Mesenchymal stem cell (in vitro differentiated cells and primary cell): ENCODE measurements at regions not wholly inside any gene's neighbourhood (a gene's known extent, or its start where the extent isn't known, plus 50 kb on each side); places are given as distances from the start of the nearest gene placed in this dataset.

Source experiments
- DNase-seq: peaks from one replicate; pipeline ENCODE4 v3.0.0-alpha.2; 2013
- H2AFZ ChIP-seq: one replicate; pipeline ENCODE4 v1.6.1; 2013; ENCODE audit warnings: low read depth, mild to moderate bottlenecking, control low read depth, inconsistent platforms, low read length, moderate library complexity
- H2AK5ac ChIP-seq: 2 replicates; pipeline ENCODE4 v1.6.1; 2013; ENCODE audit warnings: low read length, moderate library complexity, mild to moderate bottlenecking, inconsistent platforms; ENCODE audit not compliant: severe bottlenecking
- H2BK120ac ChIP-seq: one replicate; pipeline ENCODE4 v1.6.1; 2013; ENCODE audit warnings: low read depth, mild to moderate bottlenecking, inconsistent platforms, low read length, moderate library complexity
- H2BK12ac ChIP-seq, 2 experiments: one replicate each; pipeline ENCODE4 v1.6.1; 2013; ENCODE audit warnings: inconsistent platforms in 2 of 2, low read length in 2 of 2, mild to moderate bottlenecking in 2 of 2, moderate library complexity in 2 of 2, control low read depth in 1 of 2
- H2BK15ac ChIP-seq: one replicate; pipeline ENCODE4 v1.6.1; 2013; ENCODE audit warnings: mild to moderate bottlenecking, low read depth, inconsistent platforms; ENCODE audit not compliant: poor library complexity, severe bottlenecking
- H2BK5ac ChIP-seq: 2 replicates; pipeline ENCODE4 v1.6.1; 2013; ENCODE audit warnings: low read depth, mild to moderate bottlenecking, low read length, control low read depth, inconsistent platforms; ENCODE audit not compliant: poor library complexity, severe bottlenecking
- H3K14ac ChIP-seq, 2 experiments: one replicate each; pipeline ENCODE4 v1.6.1; 2013; ENCODE audit warnings: inconsistent platforms in 2 of 2, low read length in 2 of 2, control low read depth in 1 of 2, mild to moderate bottlenecking in 1 of 2, moderate library complexity in 1 of 2
- H3K18ac ChIP-seq, 2 experiments: one replicate each; pipeline ENCODE4 v1.6.1; 2013; ENCODE audit warnings: inconsistent platforms in 2 of 2, low read length in 2 of 2, control low read depth in 1 of 2, low read depth in 1 of 2, mild to moderate bottlenecking in 1 of 2
- H3K23ac ChIP-seq, 2 experiments: one replicate each; pipeline ENCODE4 v1.6.1; 2013; ENCODE audit warnings: inconsistent platforms in 2 of 2, low read length in 2 of 2, mild to moderate bottlenecking in 2 of 2, moderate library complexity in 2 of 2, control low read depth in 1 of 2
- H3K27ac ChIP-seq: 2 replicates; pipeline ENCODE4 v1.5.1; 2013; ENCODE audit warnings: mild to moderate bottlenecking, moderate library complexity, low read length, control low read depth, inconsistent platforms; ENCODE audit not compliant: poor library complexity, severe bottlenecking
- H3K27me3 ChIP-seq, 2 experiments: 2 replicates each; pipeline versions ENCODE4 v1.6.1 to v1.7.0; 2013; ENCODE audit warnings: low read length in 2 of 2, mild to moderate bottlenecking in 2 of 2, moderate library complexity in 2 of 2, control low read depth in 1 of 2, inconsistent platforms in 1 of 2; ENCODE audit not compliant: control insufficient read depth in 1 of 2, insufficient read depth in 1 of 2
- H3K36me3 ChIP-seq, 2 experiments: 2 replicates each; pipeline versions ENCODE4 v1.6.1 to v1.7.0; 2013; ENCODE audit warnings: low read length in 2 of 2, control low read depth in 1 of 2, inconsistent platforms in 1 of 2, low read depth in 1 of 2, mild to moderate bottlenecking in 1 of 2; ENCODE audit not compliant: insufficient read depth in 2 of 2, control insufficient read depth in 1 of 2
- H3K4ac ChIP-seq, 2 experiments: one replicate each; pipeline ENCODE4 v1.6.1; 2013; ENCODE audit warnings: inconsistent platforms in 2 of 2, low read length in 2 of 2, mild to moderate bottlenecking in 2 of 2, moderate library complexity in 2 of 2, control low read depth in 1 of 2, low read depth in 1 of 2
- H3K4me1 ChIP-seq: 2 replicates; pipeline ENCODE4 v1.6.1; 2013; ENCODE audit warnings: low read depth, low read length, control low read depth; ENCODE audit not compliant: control insufficient read depth, insufficient read depth
- H3K4me2 ChIP-seq: 2 replicates; pipeline ENCODE4 v1.6.1; 2013; ENCODE audit warnings: low read length, mild to moderate bottlenecking, inconsistent platforms; ENCODE audit not compliant: poor library complexity, severe bottlenecking
- H3K4me3 ChIP-seq, 2 experiments: 2 replicates each; pipeline versions ENCODE4 v1.5.1 to v1.7.0; 2013; ENCODE audit warnings: low read length in 2 of 2, mild to moderate bottlenecking in 2 of 2, control low read depth in 1 of 2, low read depth in 1 of 2; ENCODE audit not compliant: insufficient read depth in 1 of 2
- H3K79me1 ChIP-seq: replicated peaks from 2 replicates; pipeline ENCODE4 v1.6.1; 2013; ENCODE audit warnings: mild to moderate bottlenecking, control low read depth, low read length, inconsistent platforms; ENCODE audit not compliant: poor library complexity, severe bottlenecking
- H3K9ac ChIP-seq: 2 replicates; pipeline ENCODE4 v1.7.0; 2013; ENCODE audit warnings: mild to moderate bottlenecking, low read length, moderate library complexity
- H3K9me3 ChIP-seq: 2 replicates; pipeline ENCODE4 v1.7.0; 2013; ENCODE audit warnings: mild to moderate bottlenecking, low read length; ENCODE audit not compliant: control insufficient read depth
- H4K8ac ChIP-seq: one replicate; pipeline ENCODE4 v1.6.1; 2013; ENCODE audit warnings: inconsistent platforms, mild to moderate bottlenecking, low read length, moderate library complexity
- H4K91ac ChIP-seq: one replicate; pipeline ENCODE4 v1.6.1; 2013; ENCODE audit warnings: mild to moderate bottlenecking, low read length, inconsistent platforms
- WGBS: methylation state at CpG from one replicate; pipeline ENCODE4 v1.1.7; 2013; ENCODE audit warnings: mixed read lengths; 5-methylcytosine and 5-hydroxymethylcytosine counted together

DNA sequence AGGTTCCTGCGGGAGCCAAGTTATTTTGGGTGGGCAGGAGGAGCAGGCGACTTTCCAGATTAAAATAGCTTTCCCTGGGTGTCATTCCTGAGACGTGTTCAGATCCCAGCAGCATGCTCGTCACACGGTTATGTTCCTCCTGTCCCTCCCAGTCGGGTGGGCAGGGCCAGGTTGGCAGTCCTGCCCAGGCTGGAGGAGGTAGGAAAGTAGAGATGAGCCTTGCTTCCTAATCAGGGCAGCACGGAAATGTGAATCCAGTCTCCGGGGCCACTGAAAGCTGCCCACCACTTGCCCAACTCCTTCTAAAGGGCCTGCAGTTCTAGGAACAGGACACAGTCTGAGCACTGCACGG lies 137.0 kb downstream of the MRPL14 start:
- Histone ChIP-seq H3K4me2 (no peak overlapping the region), H2BK5ac (no peak overlapping the region), H3K4ac (peak overlapping the region; percentile 70 to 98), H4K8ac (peak overlapping the region; percentile 88), H3K23ac (peak overlapping the region in 1 of 2 experiments; percentile 83), H3K14ac (peak overlapping the region in 1 of 2 experiments; percentile 95), H2AK5ac (peak overlapping the region; percentile 51), H4K91ac (peak overlapping the region; percentile 91), H3K36me3 (no peaks in the 10 kb centered on the region), H3K79me1 (no peaks in the 10 kb centered on the region), H3K9ac (no peak overlapping the region), H3K27me3 (peaks cover 0 to 20% of the 10 kb centered on the region in 2 experiments), H2BK12ac (peak overlapping the region; percentile 95 to 100), H3K9me3 (no peaks in the 10 kb centered on the region), H2BK120ac (peak overlapping the region; percentile 50), H3K27ac (peak overlapping the region; percentile 59), H3K4me3 (no peak overlapping the region), H2BK15ac (peak overlapping the region; percentile 91), H3K18ac (peak overlapping the region; percentile 84 to 96), H2AFZ (no peak overlapping the region), H3K4me1 (peaks cover 41% of the 10 kb centered on the region)
- 55% methylated on average over 9 of the region's 9 CpGs for WGBS
- DNase-seq: no peak

DNA sequence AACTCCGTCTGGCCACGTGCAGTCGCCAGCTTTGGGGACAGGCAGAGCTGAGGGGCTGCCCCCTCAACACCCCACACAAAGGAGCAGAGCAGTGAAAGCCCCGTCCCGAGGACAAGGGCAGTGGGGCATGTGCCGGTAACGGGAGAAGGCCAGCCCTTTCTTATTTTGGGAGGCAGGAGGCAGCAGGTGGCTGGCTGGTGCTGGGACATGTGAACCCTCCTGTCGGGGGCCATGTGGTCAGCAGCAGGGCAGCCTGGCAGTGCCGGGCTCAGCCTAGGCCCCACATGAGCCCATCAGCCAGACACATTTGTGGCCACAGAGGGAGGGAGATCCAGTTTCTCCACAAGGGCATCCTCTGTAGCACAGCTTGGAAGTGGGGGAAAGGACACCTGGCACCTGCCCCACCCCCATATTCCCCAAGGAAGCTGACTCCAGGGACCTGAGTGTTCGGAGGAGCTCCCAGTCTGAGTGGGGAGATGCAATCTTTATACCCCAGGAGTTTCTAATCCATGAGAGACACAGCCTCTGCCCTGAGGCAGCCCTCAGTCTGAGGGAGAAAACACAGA lies 137.6 kb downstream of the MRPL14 start:
- peak overlapping the region; percentile 16 to 50 for H3K4ac ChIP-seq
- peak overlapping the region; percentile 29 for H2BK15ac ChIP-seq
- peak overlapping the region; percentile 47 for H4K8ac ChIP-seq
- no peak overlapping the region for H3K4me2 ChIP-seq
- H3K4me3 ChIP-seq: no peak overlapping the region
- H3K9ac ChIP-seq: no peak overlapping the region
- peak overlapping the region; percentile 91 for H4K91ac ChIP-seq
- peak overlapping the region; percentile 95 to 100 for H2BK12ac ChIP-seq
- WGBS: 87% methylated on average over 10 of the region's 10 CpGs
- no peak overlapping the region for H3K27ac ChIP-seq
- no peak overlapping the region for H3K23ac ChIP-seq
- H3K27me3 ChIP-seq: peaks cover 0 to 22% of the 10 kb centered on the region in 2 experiments
- H2AFZ ChIP-seq: no peak overlapping the region
- peak overlapping the region; percentile 29 for H2BK120ac ChIP-seq
- H3K79me1 ChIP-seq: no peaks in the 10 kb centered on the region
- no peaks in the 10 kb centered on the region for H3K9me3 ChIP-seq
- DNase-seq: no peak
- H2BK5ac ChIP-seq: no peak overlapping the region
- peaks cover 44% of the 10 kb centered on the region for H3K4me1 ChIP-seq
- H3K18ac ChIP-seq: peak overlapping the region; percentile 84 to 96
- H3K36me3 ChIP-seq: no peaks in the 10 kb centered on the region
- H3K14ac ChIP-seq: peak overlapping the region in 1 of 2 experiments; percentile 59
- H2AK5ac ChIP-seq: peak overlapping the region; percentile 6

DNA sequence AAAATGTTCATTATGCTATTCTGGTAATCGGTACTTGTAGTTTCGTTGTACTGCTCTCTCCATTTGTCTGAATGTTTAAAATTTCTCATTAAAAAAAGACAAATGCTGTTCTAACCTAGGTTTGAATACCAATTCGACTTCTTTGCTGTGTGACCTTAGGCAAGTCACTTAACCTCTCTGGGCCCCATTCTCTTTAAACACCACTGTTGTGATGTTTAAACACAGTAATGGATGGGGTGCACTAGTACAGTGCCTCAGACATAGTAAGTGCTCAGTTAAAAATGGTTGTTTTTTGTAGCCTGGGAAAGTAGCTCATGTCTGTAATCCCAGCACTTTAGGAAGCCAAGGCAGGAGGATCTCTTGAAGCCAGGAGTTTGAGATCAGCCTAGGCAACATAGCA lies 138.5 kb downstream of the MRPL14 start:
- Histone ChIP-seq H4K8ac (no peak overlapping the region), H3K27ac (no peak overlapping the region), H3K23ac (no peak overlapping the region), H2BK120ac (no peak overlapping the region), H3K79me1 (no peaks in the 10 kb centered on the region), H2BK12ac (no peak overlapping the region), H3K4me3 (no peak overlapping the region), H2AFZ (no peak overlapping the region), H3K9ac (no peak overlapping the region), H2BK5ac (no peak overlapping the region), H3K18ac (no peak overlapping the region), H3K9me3 (no peaks in the 10 kb centered on the region), H4K91ac (no peak overlapping the region), H2BK15ac (no peak overlapping the region), H3K27me3 (peaks cover 0 to 22% of the 10 kb centered on the region in 2 experiments), H3K36me3 (no peaks in the 10 kb centered on the region), H2AK5ac (no peak overlapping the region), H3K4me2 (no peak overlapping the region), H3K14ac (no peak overlapping the region), H3K4ac (no peak overlapping the region), H3K4me1 (peaks cover 35% of the 10 kb centered on the region)
- no peak for DNase-seq
- WGBS: 93% methylated on average over 3 of the region's 3 CpGs

- H3K9ac ChIP-seq: no peak overlapping the region
- no peak for DNase-seq
- no peak overlapping the region for H4K91ac ChIP-seq
- H2BK12ac ChIP-seq: peak overlapping the region in 1 of 2 experiments; percentile 23
- H3K79me1 ChIP-seq: no peaks in the 10 kb centered on the region
- no peaks in the 10 kb centered on the region for H3K36me3 ChIP-seq
- H3K4ac ChIP-seq: no peak overlapping the region
- peaks cover 31% of the 10 kb centered on the region for H3K4me1 ChIP-seq
- no peak overlapping the region for H2BK120ac ChIP-seq
- H3K4me2 ChIP-seq: no peak overlapping the region
- H3K14ac ChIP-seq: peak overlapping the region in 1 of 2 experiments; percentile 6
- H3K4me3 ChIP-seq: no peak overlapping the region
- no peak overlapping the region for H3K23ac ChIP-seq
- H4K8ac ChIP-seq: no peak overlapping the region
- no peak overlapping the region for H2AK5ac ChIP-seq
- H2BK15ac ChIP-seq: no peak overlapping the region
- H3K18ac ChIP-seq: no peak overlapping the region
- H3K27me3 ChIP-seq: peaks cover 0 to 22% of the 10 kb centered on the region in 2 experiments
- H2AFZ ChIP-seq: no peak overlapping the region
- 94% methylated on average over 5 of the region's 7 CpGs for WGBS
- H3K27ac ChIP-seq: no peak overlapping the region
- no peaks in the 10 kb centered on the region for H3K9me3 ChIP-seq
- no peak overlapping the region for H2BK5ac ChIP-seq
Measured at GRCh38 chr6:43987838-43988439, 139.3 kb downstream of the MRPL14 start.
